Fibroblast of lung (primary cell): ENCODE measurements at regions not wholly inside any gene's neighbourhood (a gene's known extent, or its start where the extent isn't known, plus 50 kb on each side); places are given as distances from the start of the nearest gene placed in this dataset.
"Not testable (repeated sequence)": the region's sequence is repeated elsewhere in the genome, so short reads cannot be mapped to it uniquely, and the experiment has no call there.

Source experiments
- CTCF ChIP-seq, 2 donors: IDR thresholded peaks in 1 of 2; conservative IDR thresholded peaks in 1 of 2; 1 replicate in 1 of 2; 2 replicates in 1 of 2; pipeline ENCODE4 v1.5.1; 2011 to 2012; ENCODE audit warnings: low read length in 2 of 2, control low read depth in 1 of 2, inconsistent platforms in 1 of 2, low read depth in 1 of 2, mild to moderate bottlenecking in 1 of 2
- EZH2 ChIP-seq: IDR thresholded peaks from 2 replicates; pipeline ENCODE4 v1.5.1; 2012; ENCODE audit warnings: low read length, control low read depth, mild to moderate bottlenecking; ENCODE audit errors: missing control alignments

GRCh38 chr3:152650923-152651322, 184.0 kb upstream of the P2RY1 start:
- TF ChIP-seq CTCF (conservative IDR thresholded peaks at IDR 0.05 in 1 of 2, IDR thresholded peaks at IDR 0.05 in 1 of 2; ENCODE audit: low read depth in 1 of 2, low read length in 2 of 2); EZH2: not testable (repeated sequence)
